Gastroesophageal sphincter (tissue), 3 donors: ENCODE measurements at regions not wholly inside any gene's neighbourhood (a gene's known extent, or its start where the extent isn't known, plus 50 kb on each side); places are given as distances from the start of the nearest gene placed in this dataset.

Experiments
- EP300 ChIP-seq: sonication (generic); formaldehyde crosslinking; IDR thresholded peaks from one replicate; pipeline ENCODE4 v1.6.1; 2017; ENCODE audit warnings: antibody characterized with exemption, mild to moderate bottlenecking
- POLR2A ChIP-seq, 2 donors: fragments of 450-650 bp; IDR thresholded peaks; one replicate each; pipeline ENCODE4 v1.6.1; 2017; ENCODE audit warnings: antibody characterized with exemption in 2 of 2, mild to moderate bottlenecking in 2 of 2, moderate library complexity in 1 of 2
- POLR2AphosphoS5 ChIP-seq: sonication (generic); formaldehyde crosslinking; IDR thresholded peaks from one replicate; pipeline ENCODE4 v1.6.1; 2017; ENCODE audit warnings: antibody characterized with exemption
- TF ChIP-seq, protein P1 (sequence below), 4 experiments: fragments of 200-600 bp in 2 of 4; fragments of 450-650 bp in 2 of 4; sonication (generic) in 1 of 4; IDR thresholded peaks; one replicate each; pipeline ENCODE4 v1.5.1; 2017 to 2019; ENCODE audit warnings: antibody characterized with exemption in 4 of 4, mild to moderate bottlenecking in 2 of 4, moderate library complexity in 2 of 4

GRCh38 chr2:225289659-225290058 lies 109.9 kb upstream of the NYAP2 start:
- TF ChIP-seq, protein P1, sequence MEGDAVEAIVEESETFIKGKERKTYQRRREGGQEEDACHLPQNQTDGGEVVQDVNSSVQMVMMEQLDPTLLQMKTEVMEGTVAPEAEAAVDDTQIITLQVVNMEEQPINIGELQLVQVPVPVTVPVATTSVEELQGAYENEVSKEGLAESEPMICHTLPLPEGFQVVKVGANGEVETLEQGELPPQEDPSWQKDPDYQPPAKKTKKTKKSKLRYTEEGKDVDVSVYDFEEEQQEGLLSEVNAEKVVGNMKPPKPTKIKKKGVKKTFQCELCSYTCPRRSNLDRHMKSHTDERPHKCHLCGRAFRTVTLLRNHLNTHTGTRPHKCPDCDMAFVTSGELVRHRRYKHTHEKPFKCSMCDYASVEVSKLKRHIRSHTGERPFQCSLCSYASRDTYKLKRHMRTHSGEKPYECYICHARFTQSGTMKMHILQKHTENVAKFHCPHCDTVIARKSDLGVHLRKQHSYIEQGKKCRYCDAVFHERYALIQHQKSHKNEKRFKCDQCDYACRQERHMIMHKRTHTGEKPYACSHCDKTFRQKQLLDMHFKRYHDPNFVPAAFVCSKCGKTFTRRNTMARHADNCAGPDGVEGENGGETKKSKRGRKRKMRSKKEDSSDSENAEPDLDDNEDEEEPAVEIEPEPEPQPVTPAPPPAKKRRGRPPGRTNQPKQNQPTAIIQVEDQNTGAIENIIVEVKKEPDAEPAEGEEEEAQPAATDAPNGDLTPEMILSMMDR (IDR thresholded peaks at IDR 0.05): no peak
- TF ChIP-seq POLR2A (IDR thresholded peaks at IDR 0.05) (no peak), POLR2AphosphoS5 (no peak), EP300 (no peak)
